ENCODE measurements at regions not wholly inside any gene's neighbourhood (a gene's known extent, or its start where the extent isn't known, plus 50 kb on each side); places are given as distances from the start of the nearest gene placed in this dataset.

- no peak for DNase-seq (ENCODE audit: extremely low read depth in 1 of 2, low read depth in 1 of 2)
These were observed 62.7 kb downstream of the SIK1 start for GRCh38 chr21:43364261-43364510.

- no peak for DNase-seq (ENCODE audit: extremely low read depth in 1 of 2, low read depth in 1 of 2)
These were observed 63.2 kb downstream of the SIK1 start for GRCh38 chr21:43363506-43364260.

GRCh38 chr21:43362915-43363314 is 64.0 kb downstream of the SIK1 start:
- DNase-seq (ENCODE audit: extremely low read depth in 1 of 2, low read depth in 1 of 2) = peak in 1 of 2 donors; percentile 8

GRCh38 chr21:43362321-43362791 is 64.6 kb downstream of the SIK1 start:
- DNase-seq (ENCODE audit: extremely low read depth in 1 of 2, low read depth in 1 of 2) = peak; percentile 47 to 57

- DNase-seq (ENCODE audit: extremely low read depth in 1 of 2, low read depth in 1 of 2) = no peak
These were observed 65.2 kb downstream of the SIK1 start for GRCh38 chr21:43361493-43362296.

- DNase-seq (ENCODE audit: extremely low read depth in 1 of 2, low read depth in 1 of 2) = no peak
These were observed 65.8 kb downstream of the SIK1 start for GRCh38 chr21:43361127-43361492.

GRCh38 chr21:43360441-43361126 is 66.3 kb downstream of the SIK1 start:
- DNase-seq (ENCODE audit: extremely low read depth in 1 of 2, low read depth in 1 of 2) = no peak

- DNase-seq (ENCODE audit: extremely low read depth in 1 of 2, low read depth in 1 of 2) = no peak
These were observed 67.8 kb downstream of the SIK1 start for GRCh38 chr21:43358940-43359822.

- DNase-seq (ENCODE audit: extremely low read depth in 1 of 2, low read depth in 1 of 2) = no peak
These were observed 69.1 kb downstream of the SIK1 start for GRCh38 chr21:43357715-43358430.

GRCh38 chr21:43355925-43356289 is 71.0 kb downstream of the SIK1 start:
- no peak for DNase-seq (ENCODE audit: extremely low read depth in 1 of 2, low read depth in 1 of 2)

GRCh38 chr21:43355266-43355924 is 71.5 kb downstream of the SIK1 start:
- no peak for DNase-seq (ENCODE audit: extremely low read depth in 1 of 2, low read depth in 1 of 2)

GRCh38 chr21:43354666-43355065 is 72.3 kb downstream of the SIK1 start:
- DNase-seq (ENCODE audit: extremely low read depth in 1 of 2, low read depth in 1 of 2) = no peak

GRCh38 chr21:43354026-43354420 is 72.9 kb downstream of the SIK1 start:
- no peak for DNase-seq (ENCODE audit: extremely low read depth in 1 of 2, low read depth in 1 of 2)

- DNase-seq (ENCODE audit: extremely low read depth in 1 of 2, low read depth in 1 of 2) = no peak
These were observed 73.5 kb downstream of the SIK1 start for GRCh38 chr21:43353282-43354025.

GRCh38 chr21:43352568-43353281 is 74.2 kb downstream of the SIK1 start:
- no peak for DNase-seq (ENCODE audit: extremely low read depth in 1 of 2, low read depth in 1 of 2)

GRCh38 chr21:43352154-43352537 is 74.8 kb downstream of the SIK1 start:
- DNase-seq (ENCODE audit: extremely low read depth in 1 of 2, low read depth in 1 of 2) = no peak

GRCh38 chr21:43351501-43352153 is 75.3 kb downstream of the SIK1 start:
- no peak for DNase-seq (ENCODE audit: extremely low read depth in 1 of 2, low read depth in 1 of 2)

GRCh38 chr21:43349644-43350043 is 77.3 kb downstream of the SIK1 start:
- DNase-seq (ENCODE audit: extremely low read depth in 1 of 2, low read depth in 1 of 2) = no peak

Measured in stimulated activated CD8-positive, alpha-beta memory T cell treated with anti-CD3 and anti-CD28 coated beads, Interleukin-7, amount 100 ng/mL, for 48 hours (primary cell).